AG04450 (cell line): ENCODE measurements at regions not wholly inside any gene's neighbourhood (a gene's known extent, or its start where the extent isn't known, plus 50 kb on each side); places are given as distances from the start of the nearest gene placed in this dataset.

Experiments used
- CTCF ChIA-PET: fragments of 300-600, 350-600 bp; formaldehyde crosslinking; extraction: SDS; loops from one replicate; lab custom pipeline; 2022; ENCODE audit warnings: antibody characterized with exemption, inconsistent platforms; lab: Charles Lee
- POLR2A ChIA-PET: fragments of 350-600 bp; formaldehyde crosslinking; extraction: SDS; loops from one replicate; lab custom pipeline; 2021; ENCODE audit warnings: antibody characterized with exemption, inconsistent platforms; lab: Yijun Ruan, JAX
- DNase-seq: peaks from one replicate; pipeline ENCODE4 v3.0.0-alpha.2; 2011; ENCODE audit warnings: low read depth, low spot score
- H3K27ac ChIP-seq: one replicate; pipeline ENCODE4 v1.5.1; 2012; ENCODE audit warnings: low read depth, low read length, control low read depth
- H3K27me3 ChIP-seq: one replicate; pipeline ENCODE4 v1.6.0; 2012; ENCODE audit warnings: low read length; ENCODE audit not compliant: control insufficient read depth, insufficient read depth
- H3K4me3 ChIP-seq: 2 replicates; pipeline ENCODE4 v1.5.1; 2011; ENCODE audit warnings: mild to moderate bottlenecking, low read depth, low read length, control low read depth
- H3K9me3 ChIP-seq: 2 replicates; pipeline ENCODE4 v1.5.1; 2012; ENCODE audit warnings: low read length; ENCODE audit not compliant: control insufficient read depth, insufficient read depth
- TF ChIP-seq, protein P1 (sequence below): IDR thresholded peaks from 2 replicates; pipeline ENCODE4 v1.5.1; 2011; ENCODE audit warnings: low read depth, low read length, control low read depth, inconsistent platforms

DNA sequence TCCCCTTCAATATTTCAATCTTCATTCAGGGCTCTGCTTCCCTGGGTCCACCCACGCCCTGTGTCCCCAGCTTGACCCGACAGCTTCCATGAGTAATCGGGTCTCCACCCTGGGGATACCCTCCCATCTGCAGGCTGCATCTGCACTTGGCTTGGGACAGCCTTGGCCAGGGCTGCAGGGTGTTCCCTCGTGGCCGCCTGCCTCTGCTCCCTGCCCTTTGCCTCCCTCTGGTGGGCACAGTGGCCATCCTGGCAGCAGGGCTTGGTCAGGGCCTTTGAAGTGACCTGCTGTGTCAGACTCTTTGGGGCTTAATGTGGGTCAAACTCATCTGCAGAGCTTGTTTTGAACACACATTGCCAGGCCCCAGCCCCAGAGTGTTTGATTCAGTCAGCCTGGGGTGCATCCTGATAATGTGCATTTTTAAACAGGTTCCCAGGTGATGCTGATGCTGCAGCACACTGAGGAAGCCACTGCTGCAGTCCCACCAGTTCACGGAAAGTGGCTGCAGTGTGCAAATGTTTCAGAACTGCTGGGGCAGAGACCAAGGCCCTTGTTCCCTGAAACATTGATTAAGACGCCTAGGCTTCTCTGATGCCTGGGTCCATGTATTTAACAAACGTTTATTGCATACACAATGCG lies 80.7 kb upstream of the SEC61G start:
- CTCF ChIA-PET, result interaction anchor here (0.6 to 4.6 kb wide), 9 partner anchors 12 to 415 kb away, joined by 3 to 40 read pairs (median 5); no protein-coding TSS in a partner anchor

DNA sequence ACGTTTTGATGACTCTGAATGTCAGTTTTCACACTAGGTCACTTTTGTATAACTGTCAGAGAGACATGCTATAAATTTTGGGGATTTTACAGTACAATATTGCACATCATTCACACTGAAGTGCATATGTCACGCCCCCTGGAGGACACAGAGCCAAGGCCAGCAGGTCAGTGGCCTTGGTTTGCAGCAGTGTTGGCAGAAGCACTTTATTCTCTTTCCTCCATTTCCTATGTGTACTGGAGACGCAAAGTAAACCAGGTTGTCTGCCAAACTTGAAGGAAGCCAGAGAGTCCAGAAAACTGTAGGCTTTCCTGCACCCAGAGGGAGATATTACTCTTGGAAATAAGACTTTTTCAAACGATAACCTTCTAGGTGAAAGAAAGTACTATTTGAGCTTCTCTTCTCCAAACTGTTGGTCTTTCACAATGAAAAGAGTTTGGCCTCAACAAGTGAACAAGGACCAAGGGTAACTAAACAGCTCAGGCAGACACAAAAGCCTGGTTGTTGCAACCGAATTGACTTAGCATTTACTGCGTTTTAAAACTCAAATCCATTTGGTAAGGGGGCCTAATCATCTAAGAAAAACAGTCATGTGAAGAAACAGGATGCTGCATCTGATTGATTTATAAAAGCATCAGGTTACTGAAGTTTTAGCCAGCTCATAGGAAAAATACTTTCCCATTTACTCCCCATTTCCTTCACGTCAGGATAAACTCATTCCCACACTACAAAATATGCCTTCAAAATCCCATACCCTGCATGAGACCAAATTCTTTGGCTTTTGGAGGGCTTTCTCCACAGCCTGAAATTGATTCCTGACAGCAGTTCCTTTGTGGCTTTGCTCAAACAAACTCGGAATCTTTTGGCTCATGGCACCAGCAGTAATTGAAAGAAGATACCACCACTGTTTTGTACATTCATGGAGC lies 83.0 kb upstream of the SEC61G start:
- DNase-seq, result peak; percentile 72
- ChIA-PET POLR2A (interaction anchor here (0.6 to 0.9 kb wide), 2 partner anchors 220 to 244 kb away, joined by 3 to 4 read pairs; no protein-coding TSS in a partner anchor), CTCF (interaction anchor here (0.6 to 3.5 kb wide), 10 partner anchors 11 to 413 kb away, joined by 3 to 19 read pairs (median 3); no protein-coding TSS in a partner anchor)
- H3K4me3 ChIP-seq, result no peak overlapping the region; the same call in 1 of the 2 replicates
- peak overlapping the region; percentile 84 for H3K27ac ChIP-seq
- no peaks in the 10 kb centered on the region for H3K9me3 ChIP-seq
- H3K27me3 ChIP-seq, result no peaks in the 10 kb centered on the region
- TF ChIP-seq, protein P1, sequence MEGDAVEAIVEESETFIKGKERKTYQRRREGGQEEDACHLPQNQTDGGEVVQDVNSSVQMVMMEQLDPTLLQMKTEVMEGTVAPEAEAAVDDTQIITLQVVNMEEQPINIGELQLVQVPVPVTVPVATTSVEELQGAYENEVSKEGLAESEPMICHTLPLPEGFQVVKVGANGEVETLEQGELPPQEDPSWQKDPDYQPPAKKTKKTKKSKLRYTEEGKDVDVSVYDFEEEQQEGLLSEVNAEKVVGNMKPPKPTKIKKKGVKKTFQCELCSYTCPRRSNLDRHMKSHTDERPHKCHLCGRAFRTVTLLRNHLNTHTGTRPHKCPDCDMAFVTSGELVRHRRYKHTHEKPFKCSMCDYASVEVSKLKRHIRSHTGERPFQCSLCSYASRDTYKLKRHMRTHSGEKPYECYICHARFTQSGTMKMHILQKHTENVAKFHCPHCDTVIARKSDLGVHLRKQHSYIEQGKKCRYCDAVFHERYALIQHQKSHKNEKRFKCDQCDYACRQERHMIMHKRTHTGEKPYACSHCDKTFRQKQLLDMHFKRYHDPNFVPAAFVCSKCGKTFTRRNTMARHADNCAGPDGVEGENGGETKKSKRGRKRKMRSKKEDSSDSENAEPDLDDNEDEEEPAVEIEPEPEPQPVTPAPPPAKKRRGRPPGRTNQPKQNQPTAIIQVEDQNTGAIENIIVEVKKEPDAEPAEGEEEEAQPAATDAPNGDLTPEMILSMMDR, result peak; percentile 34; the same call in 1 of the 2 replicates

More for the DNA sequence above, 80.7 kb upstream of the SEC61G start:
- POLR2A ChIA-PET, result no interaction called here
- H3K9me3 ChIP-seq, result no peaks in the 10 kb centered on the region
- TF ChIP-seq, protein P1, result peak; percentile 67
- H3K4me3 ChIP-seq, result no peak overlapping the region
- no peak for DNase-seq
- H3K27ac ChIP-seq, result no peak overlapping the region
- H3K27me3 ChIP-seq, result no peaks in the 10 kb centered on the region

- Histone ChIP-seq H3K4me3 (no peak overlapping the region), H3K9me3 (no peaks in the 10 kb centered on the region), H3K27me3 (no peaks in the 10 kb centered on the region), H3K27ac (no peak overlapping the region)
- TF ChIP-seq, protein P1, result no peak
- DNase-seq, result no peak
- ChIA-PET POLR2A (no interaction called here), CTCF (interaction anchor here (0.9 to 3.5 kb wide), 3 partner anchors 13 to 411 kb away, joined by 3 to 19 read pairs (median 15); no protein-coding TSS in a partner anchor)
Measured at GRCh38 chr7:54843841-54844355, 84.9 kb upstream of the SEC61G start.

- POLR2A ChIA-PET, result interaction anchor here (0.6 kb wide), 1 partner anchor 31 kb away, joined by 4 read pairs; no protein-coding TSS in a partner anchor
- Histone ChIP-seq H3K27ac (no peak overlapping the region), H3K27me3 (no peaks in the 10 kb centered on the region), H3K9me3 (no peaks in the 10 kb centered on the region), H3K4me3 (no peak overlapping the region)
- TF ChIP-seq, protein P1, result no peak
- no peak for DNase-seq
- CTCF ChIA-PET, result no interaction called here
Measured at GRCh38 chr7:54846273-54846672, 87.3 kb upstream of the SEC61G start.
